H9 (cell line): ENCODE measurements at regions not wholly inside any gene's neighbourhood (a gene's known extent, or its start where the extent isn't known, plus 50 kb on each side); places are given as distances from the start of the nearest gene placed in this dataset.
A peak's percentile ranks its signal among the peaks of the same experiment; 100 is the strongest.

Experiments
- DNase-seq: peaks from one replicate; pipeline ENCODE4 v3.0.0-alpha.2; 2017
- H2AFZ ChIP-seq: one replicate; pipeline ENCODE4 v1.6.1; 2013; ENCODE audit warnings: mild to moderate bottlenecking, low read length, control low read depth, moderate library complexity
- H2AK5ac ChIP-seq: 2 replicates; pipeline ENCODE4 v1.6.1; 2013; ENCODE audit warnings: low read length, control low read depth, mixed read lengths; ENCODE audit not compliant: insufficient read length
- H2BK120ac ChIP-seq: one replicate; pipeline ENCODE4 v1.6.1; 2013; ENCODE audit warnings: low read depth, mild to moderate bottlenecking, low read length, control low read depth, inconsistent platforms; ENCODE audit not compliant: poor library complexity, severe bottlenecking
- H2BK12ac ChIP-seq: 2 replicates; pipeline ENCODE4 v1.6.1; 2013; ENCODE audit warnings: low read length, control low read depth, mixed read lengths, low read depth; ENCODE audit not compliant: insufficient read length
- H2BK15ac ChIP-seq: 2 replicates; pipeline ENCODE4 v1.6.1; 2013; ENCODE audit warnings: low read depth, low read length, control low read depth
- H2BK20ac ChIP-seq: one replicate; pipeline ENCODE4 v1.6.1; 2013; ENCODE audit warnings: low read depth, mild to moderate bottlenecking, low read length, control low read depth, inconsistent platforms; ENCODE audit not compliant: poor library complexity, severe bottlenecking
- H2BK5ac ChIP-seq: 2 replicates; pipeline ENCODE4 v1.6.1; 2013; ENCODE audit warnings: low read length, control low read depth, mixed read lengths; ENCODE audit not compliant: insufficient read length
- H3K14ac ChIP-seq: 2 replicates; pipeline ENCODE4 v1.6.1; 2013; ENCODE audit warnings: low read length, control low read depth; ENCODE audit not compliant: insufficient read depth
- H3K18ac ChIP-seq: 2 replicates; pipeline ENCODE4 v1.6.1; 2013; ENCODE audit warnings: low read depth, mild to moderate bottlenecking, mixed read lengths, low read length, control low read depth; ENCODE audit not compliant: insufficient read length
- H3K23ac ChIP-seq: 2 replicates; pipeline ENCODE4 v1.6.1; 2013; ENCODE audit warnings: low read length, control low read depth, mixed read lengths, low read depth; ENCODE audit not compliant: insufficient read length
- H3K23me2 ChIP-seq: 2 replicates; pipeline ENCODE4 v1.6.1; 2013; ENCODE audit warnings: low read depth, mild to moderate bottlenecking, mixed read lengths, low read length, control low read depth; ENCODE audit not compliant: insufficient read length, poor library complexity, severe bottlenecking
- H3K27ac ChIP-seq: 2 replicates; pipeline ENCODE4 v1.5.1; 2013; ENCODE audit warnings: low read length, control low read depth, mixed read lengths, low read depth; ENCODE audit not compliant: insufficient read length
- H3K27me3 ChIP-seq: 2 replicates; pipeline ENCODE4 v1.6.1; 2013; ENCODE audit warnings: low read length, control low read depth, inconsistent platforms; ENCODE audit not compliant: insufficient read depth
- H3K4ac ChIP-seq: 2 replicates; pipeline ENCODE4 v1.6.1; 2013; ENCODE audit warnings: low read depth, mild to moderate bottlenecking, control low read depth, inconsistent platforms, low read length, moderate library complexity
- H3K4me1 ChIP-seq: 2 replicates; pipeline ENCODE4 v1.6.1; 2013; ENCODE audit warnings: low read length, control low read depth, inconsistent platforms; ENCODE audit not compliant: insufficient read depth
- H3K4me2 ChIP-seq: 2 replicates; pipeline ENCODE4 v1.6.1; 2013; ENCODE audit warnings: low read length, control low read depth, mixed read lengths; ENCODE audit not compliant: insufficient read length, insufficient read depth
- H3K56ac ChIP-seq: 2 replicates; pipeline ENCODE4 v1.6.1; 2013; ENCODE audit warnings: low read depth, mild to moderate bottlenecking, mixed read lengths, low read length, control low read depth; ENCODE audit not compliant: insufficient read length
- H3K79me1 ChIP-seq: 2 replicates; pipeline ENCODE4 v1.6.1; 2013; ENCODE audit warnings: low read depth, mild to moderate bottlenecking, moderate library complexity, low read length, control low read depth, inconsistent platforms; ENCODE audit not compliant: insufficient read depth, poor library complexity, severe bottlenecking
- H3K79me2 ChIP-seq: 2 replicates; pipeline ENCODE4 v1.6.1; 2013; ENCODE audit warnings: low read length, control low read depth, inconsistent platforms; ENCODE audit not compliant: insufficient read depth
- H3K9ac ChIP-seq: 2 replicates; pipeline ENCODE4 v1.6.1; 2013; ENCODE audit warnings: low read length, control low read depth, mixed read lengths; ENCODE audit not compliant: insufficient read length; ENCODE audit errors: extremely low read depth
- H3K9me3 ChIP-seq: one replicate; pipeline ENCODE4 v1.6.1; 2013; ENCODE audit warnings: low read depth, low read length, inconsistent platforms; ENCODE audit not compliant: control insufficient read depth
- H3T11ph ChIP-seq: one replicate; pipeline ENCODE4 v1.6.1; 2013; ENCODE audit warnings: mild to moderate bottlenecking, low read length, control low read depth, inconsistent platforms
- H4K20me1 ChIP-seq: one replicate; pipeline ENCODE4 v1.6.1; 2013; ENCODE audit not compliant: control insufficient read depth, insufficient read length, insufficient read depth
- H4K5ac ChIP-seq: 2 replicates; pipeline ENCODE4 v1.6.1; 2013; ENCODE audit warnings: low read depth, mild to moderate bottlenecking, mixed read lengths, low read length, control low read depth; ENCODE audit not compliant: insufficient read length
- H4K8ac ChIP-seq: replicated peaks from 2 replicates; pipeline ENCODE4 v1.6.1; 2013; ENCODE audit warnings: low read length, control low read depth, mixed read lengths, low read depth; ENCODE audit not compliant: insufficient read length
- H4K91ac ChIP-seq: 2 replicates; pipeline ENCODE4 v1.6.1; 2013; ENCODE audit warnings: low read depth, mild to moderate bottlenecking, moderate library complexity, mixed read lengths, low read length, control low read depth; ENCODE audit not compliant: insufficient read length
- H3K27ac Mint-ChIP-seq, 3 experiments: 2 replicates in 2 of 3; 3 replicates in 1 of 3; pipeline ENCODE4 v1.8.0; 2020 to 2021; ENCODE audit warnings: mixed read lengths in 3 of 3, mild to moderate bottlenecking in 1 of 3, moderate library complexity in 1 of 3
- H3K27me3 Mint-ChIP-seq: 2 replicates; pipeline ENCODE4 v1.8.0; 2021; ENCODE audit warnings: low read depth, mild to moderate bottlenecking, moderate library complexity, mixed read lengths
- H3K36me3 Mint-ChIP-seq, 3 experiments: 2 replicates in 2 of 3; 3 replicates in 1 of 3; pipeline ENCODE4 v1.8.0; 2020 to 2021; ENCODE audit warnings: low read depth in 3 of 3, mixed read lengths in 3 of 3; ENCODE audit not compliant: insufficient read depth in 1 of 3
- H3K4me1 Mint-ChIP-seq, 2 experiments: 2 replicates each; pipeline ENCODE4 v1.8.0; 2020; ENCODE audit warnings: mixed read lengths in 2 of 2
- H3K4me3 Mint-ChIP-seq, 2 experiments: 2 replicates in 1 of 2; 3 replicates in 1 of 2; pipeline ENCODE4 v1.8.0; 2020 to 2021; ENCODE audit warnings: mild to moderate bottlenecking in 2 of 2, mixed read lengths in 2 of 2, moderate library complexity in 1 of 2
- H3K9me3 Mint-ChIP-seq, 2 experiments: 2 replicates in 1 of 2; 3 replicates in 1 of 2; pipeline ENCODE4 v1.8.0; 2020; ENCODE audit warnings: mild to moderate bottlenecking in 2 of 2, mixed read lengths in 2 of 2, moderate library complexity in 1 of 2
- CTCF ChIP-seq: fragments of 200-600 bp; sonication (generic); conservative IDR thresholded peaks from 3 replicates; pipeline ENCODE4 v1.8.0; 2021; ENCODE audit warnings: antibody characterized with exemption, mild to moderate bottlenecking
- WGBS: extraction: QIAGEN DNeasy Blood & Tissue Kit; methylation state at CpG from one replicate; pipeline ENCODE4 v1.1.7; 2013; ENCODE audit warnings: missing lambda C conversion rate, low lambda C conversion rate, mixed read lengths; ENCODE audit not compliant: insufficient read length; ENCODE audit errors: extremely low coverage; 5-methylcytosine and 5-hydroxymethylcytosine counted together

DNA sequence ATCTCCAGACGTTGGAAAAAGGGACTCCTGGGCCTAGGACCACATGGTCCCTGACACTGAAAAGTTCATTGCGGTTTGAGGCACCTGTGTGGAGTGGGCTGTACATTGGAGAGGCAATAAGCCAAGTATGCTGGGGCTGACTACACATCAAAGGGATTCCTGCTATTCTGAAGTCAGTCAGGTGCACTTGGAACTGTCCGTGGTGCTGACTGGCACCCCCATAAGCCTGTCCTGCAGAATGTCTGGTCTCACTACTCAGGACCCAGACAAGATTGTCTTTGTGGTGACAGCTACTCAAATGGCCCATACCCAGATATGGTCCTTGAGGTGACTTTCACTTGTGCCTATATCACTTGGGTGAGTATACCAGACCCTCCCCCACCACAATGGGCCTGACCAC is 150.6 kb downstream of the RWDD3 start:
- peaks cover 2 to 5% of the 10 kb centered on the region in 2 experiments; a peak in 3 of 4 replicates for H3K4me1 Mint-ChIP-seq

More for the DNA sequence above, 150.6 kb downstream of the RWDD3 start:
- no peak overlapping the region for H2AK5ac ChIP-seq
- no peak overlapping the region for H3T11ph ChIP-seq
- no peak overlapping the region for H2BK12ac ChIP-seq
- no peak overlapping the region for H2BK20ac ChIP-seq
- TF ChIP-seq CTCF, result no peak
- no peak overlapping the region for H4K5ac ChIP-seq
- no peaks in the 10 kb centered on the region for H3K79me2 ChIP-seq
- H2AFZ ChIP-seq, result no peak overlapping the region
- no peaks in the 10 kb centered on the region for H3K79me1 ChIP-seq
- no peak overlapping the region for H3K4me2 ChIP-seq
- H3K27me3 ChIP-seq, result no peaks in the 10 kb centered on the region
- H3K4me1 ChIP-seq, result no peaks in the 10 kb centered on the region
- DNase-seq, result peak; percentile 74
- H2BK5ac ChIP-seq, result no peak overlapping the region
- H3K23me2 ChIP-seq, result no peaks in the 10 kb centered on the region
- H3K9me3 ChIP-seq, result no peaks in the 10 kb centered on the region
- no peak overlapping the region for H3K18ac ChIP-seq
- no peak overlapping the region for H3K14ac ChIP-seq
- no peak overlapping the region for H2BK120ac ChIP-seq
- no peak overlapping the region for H3K23ac ChIP-seq
- no peak overlapping the region for H3K56ac ChIP-seq
- no peaks in the 10 kb centered on the region for H3K36me3 Mint-ChIP-seq
- H2BK15ac ChIP-seq, result no peak overlapping the region
- no peak overlapping the region for H4K8ac ChIP-seq
- H3K4me3 Mint-ChIP-seq, result no peak overlapping the region
- no peak overlapping the region for H3K27ac Mint-ChIP-seq
- WGBS, result no CpG with 5 or more reads among the region's 3 CpGs
- no peaks in the 10 kb centered on the region for H3K27me3 Mint-ChIP-seq
- no peak overlapping the region for H3K4ac ChIP-seq
- H3K9ac ChIP-seq, result no peak overlapping the region
- no peaks in the 10 kb centered on the region for H3K9me3 Mint-ChIP-seq
- no peak overlapping the region for H4K91ac ChIP-seq
- H4K20me1 ChIP-seq, result no peaks in the 10 kb centered on the region
- H3K27ac ChIP-seq, result no peak overlapping the region
